IMR-90 (cell line): ENCODE measurements at regions not wholly inside any gene's neighbourhood (a gene's known extent, or its start where the extent isn't known, plus 50 kb on each side); places are given as distances from the start of the nearest gene placed in this dataset.

Source experiments
- ATAC-seq: fragments of 200-7000 bp; cut with Tn5 transposase; 2 replicates; pipeline ENCODE4 v1.9.1; 2020; ENCODE audit warnings: low read depth, mild to moderate bottlenecking, moderate library complexity
- BruUV-seq: library from RNA; stranded (reverse); fragments of 400-500 nt; replicated peaks from 2 replicates; lab custom pipeline; 2021; lab: Mats Ljungman, UMichigan
- CTCF ChIA-PET: fragments of 300-600 bp; formaldehyde crosslinking; extraction: SDS; loops from one replicate; lab custom pipeline; 2021; ENCODE audit warnings: antibody characterized with exemption; lab: Yijun Ruan, JAX
- POLR2A ChIA-PET: fragments of 300-600 bp; sonication (Branson Sonifier 250); formaldehyde crosslinking; loops from one replicate; lab custom pipeline; 2022; ENCODE audit warnings: antibody characterized with exemption; ENCODE audit not compliant: unreplicated experiment; lab: Charles Lee
- DNase-seq: peaks from one replicate; pipeline ENCODE4 v3.0.0; 2013
- H2AFZ ChIP-seq: replicated peaks from 2 replicates; pipeline ENCODE3; 2013; ENCODE audit warnings: low read length, mild to moderate bottlenecking; ENCODE audit not compliant: poor library complexity
- H2AK5ac ChIP-seq: 2 replicates; pipeline ENCODE4 v1.6.1; 2013; ENCODE audit warnings: low read depth, low read length, inconsistent platforms
- H2AK9ac ChIP-seq: replicated peaks from 2 replicates; pipeline ENCODE3; 2013; ENCODE audit warnings: mild to moderate bottlenecking, low read depth, low read length, moderate library complexity; ENCODE audit not compliant: poor library complexity
- H2BK120ac ChIP-seq: 2 replicates; pipeline ENCODE4 v1.6.1; 2013; ENCODE audit warnings: low read depth, low read length, inconsistent platforms
- H2BK15ac ChIP-seq: 3 replicates; pipeline ENCODE4 v1.6.1; 2013; ENCODE audit warnings: low read depth, low read length, inconsistent platforms
- H2BK20ac ChIP-seq: 2 replicates; pipeline ENCODE4 v1.6.1; 2013; ENCODE audit warnings: low read depth, mild to moderate bottlenecking, inconsistent platforms, low read length, moderate library complexity
- H2BK5ac ChIP-seq: 2 replicates; pipeline ENCODE4 v1.6.1; 2013; ENCODE audit warnings: mild to moderate bottlenecking, low read depth, low read length, inconsistent platforms; ENCODE audit not compliant: poor library complexity, severe bottlenecking
- H3K14ac ChIP-seq: replicated peaks from 2 replicates; pipeline ENCODE4 v1.6.1; 2013; ENCODE audit warnings: low read depth, low read length, inconsistent platforms
- H3K18ac ChIP-seq: 2 replicates; pipeline ENCODE4 v1.6.1; 2013; ENCODE audit warnings: low read depth, low read length, control low read depth
- H3K23ac ChIP-seq: 2 replicates; pipeline ENCODE4 v1.6.1; 2013; ENCODE audit warnings: low read depth, low read length, inconsistent platforms
- H3K27ac ChIP-seq: 2 replicates; pipeline ENCODE4 v1.5.1; 2013; ENCODE audit warnings: mild to moderate bottlenecking, control low read depth, low read length; ENCODE audit not compliant: insufficient read depth
- H3K27me3 ChIP-seq: 2 replicates; pipeline ENCODE4 v1.6.1; 2013; ENCODE audit warnings: low read length; ENCODE audit not compliant: control insufficient read depth, insufficient read depth
- H3K36me3 ChIP-seq: 2 replicates; pipeline ENCODE4 v1.6.1; 2013; ENCODE audit warnings: low read length, mixed read lengths; ENCODE audit not compliant: control insufficient read depth, insufficient read depth
- H3K4ac ChIP-seq: 2 replicates; pipeline ENCODE4 v1.6.1; 2013; ENCODE audit warnings: low read depth, low read length, inconsistent platforms
- H3K4me1 ChIP-seq: 2 replicates; pipeline ENCODE4 v1.6.1; 2013; ENCODE audit warnings: low read length, mixed read lengths; ENCODE audit not compliant: control insufficient read depth, insufficient read depth
- H3K4me2 ChIP-seq: 2 replicates; pipeline ENCODE4 v1.6.1; 2013; ENCODE audit warnings: low read depth, mild to moderate bottlenecking, control low read depth, low read length, moderate library complexity
- H3K4me3 ChIP-seq: 2 replicates; pipeline ENCODE4 v1.5.1; 2013; ENCODE audit warnings: low read depth, mild to moderate bottlenecking, control low read depth, low read length, moderate library complexity; ENCODE audit not compliant: insufficient read depth
- H3K56ac ChIP-seq: 2 replicates; pipeline ENCODE4 v1.6.1; 2013; ENCODE audit warnings: low read length, inconsistent platforms; ENCODE audit not compliant: insufficient read depth; ENCODE audit errors: extremely low read depth
- H3K79me1 ChIP-seq, 2 experiments: 2 replicates each; pipeline ENCODE4 v1.6.1; 2013; ENCODE audit warnings: low read length in 2 of 2, inconsistent platforms in 1 of 2, low read depth in 1 of 2
- H3K9ac ChIP-seq: 2 replicates; pipeline ENCODE4 v1.6.1; 2013; ENCODE audit warnings: low read depth, low read length, control low read depth
- H3K9me1 ChIP-seq: 2 replicates; pipeline ENCODE4 v1.6.1; 2013; ENCODE audit warnings: low read length, inconsistent platforms; ENCODE audit not compliant: insufficient read depth
- H3K9me3 ChIP-seq: 2 replicates; pipeline ENCODE4 v1.6.1; 2013; ENCODE audit warnings: low read length; ENCODE audit not compliant: control insufficient read depth, insufficient read depth
- H4K20me1 ChIP-seq: 2 replicates; pipeline ENCODE4 v1.6.1; 2013; ENCODE audit warnings: low read length, inconsistent platforms; ENCODE audit not compliant: insufficient read depth
- H4K5ac ChIP-seq: 2 replicates; pipeline ENCODE4 v1.6.1; 2013; ENCODE audit warnings: mild to moderate bottlenecking, low read depth, low read length, control low read depth
- H4K8ac ChIP-seq, 2 experiments: 2 replicates each; pipeline ENCODE4 v1.6.1; 2013; ENCODE audit warnings: low read depth in 2 of 2, low read length in 2 of 2, control low read depth in 1 of 2, inconsistent platforms in 1 of 2
- H4K91ac ChIP-seq: 2 replicates; pipeline ENCODE4 v1.6.1; 2013; ENCODE audit warnings: low read depth, low read length, inconsistent platforms; ENCODE audit not compliant: insufficient read depth
- BHLHE40 ChIP-seq: fragments of 150-350 bp; IDR thresholded peaks from 2 replicates; pipeline ENCODE4 v1.6.1; 2016; ENCODE audit warnings: mild to moderate bottlenecking, low read depth, low read length
- CEBPB ChIP-seq: IDR thresholded peaks from 2 replicates; pipeline ENCODE4 v1.6.1; 2012; ENCODE audit warnings: low read depth, low read length, improper control_type of control experiment
- CHD1 ChIP-seq: IDR thresholded peaks from 2 replicates; pipeline ENCODE4 v1.6.1; 2012; ENCODE audit warnings: low read depth, low read length, improper control_type of control experiment
- ELK1 ChIP-seq: fragments of 150-350 bp; IDR thresholded peaks from 2 replicates; pipeline ENCODE4 v1.6.1; 2016; ENCODE audit warnings: low read depth, mild to moderate bottlenecking, low read length, moderate library complexity, borderline replicate concordance
- FOS ChIP-seq: fragments of 150-350 bp; IDR thresholded peaks from 2 replicates; pipeline ENCODE4 v1.6.1; 2016; ENCODE audit warnings: low read depth, low read length
- MAFK ChIP-seq: IDR thresholded peaks from 2 replicates; pipeline ENCODE4 v1.6.1; 2012; ENCODE audit warnings: low read depth, low read length, improper control_type of control experiment
- MAZ ChIP-seq: IDR thresholded peaks from 2 replicates; pipeline ENCODE4 v1.6.1; 2012; ENCODE audit warnings: low read depth, mild to moderate bottlenecking, low read length, improper control_type of control experiment, moderate library complexity, borderline replicate concordance
- MXI1 ChIP-seq: IDR thresholded peaks from 2 replicates; pipeline ENCODE4 v1.6.1; 2012; ENCODE audit warnings: low read depth, mild to moderate bottlenecking, low read length, moderate library complexity, borderline replicate concordance
- NFE2L2 ChIP-seq: fragments of 150-350 bp; IDR thresholded peaks from 2 replicates; pipeline ENCODE4 v1.6.1; 2016; ENCODE audit warnings: low read depth, mild to moderate bottlenecking, low read length
- POLR2A ChIP-seq: IDR thresholded peaks from 2 replicates; pipeline ENCODE4 v1.6.1; 2012; ENCODE audit warnings: mild to moderate bottlenecking, low read depth, low read length
- RAD21 ChIP-seq: IDR thresholded peaks from 2 replicates; pipeline ENCODE4 v1.6.1; 2012; ENCODE audit warnings: low read length, improper control_type of control experiment
- RCOR1 ChIP-seq: IDR thresholded peaks from 2 replicates; pipeline ENCODE4 v1.6.1; 2012; ENCODE audit warnings: mild to moderate bottlenecking, low read length, improper control_type of control experiment; ENCODE audit not compliant: insufficient replicate concordance
- RFX5 ChIP-seq: IDR thresholded peaks from 2 replicates; pipeline ENCODE4 v1.8.0; 2012; ENCODE audit warnings: low read depth, mild to moderate bottlenecking, low read length, moderate library complexity
- SMC3 ChIP-seq: fragments of 150-350 bp; IDR thresholded peaks from 2 replicates; pipeline ENCODE4 v1.6.1; 2016; ENCODE audit warnings: low read depth, mild to moderate bottlenecking, antibody characterized with exemption, low read length, moderate library complexity
- WGBS, 2 experiments: methylation state at CpG; one replicate each; pipeline versions ENCODE4 v1.1.5 to v1.1.7; 2013; ENCODE audit warnings: missing lambda C conversion rate in 2 of 2; ENCODE audit not compliant: insufficient read length in 1 of 2; ENCODE audit errors: extremely low coverage in 2 of 2; 5-methylcytosine and 5-hydroxymethylcytosine counted together
- dilution Hi-C: fragments of 300-500 bp; cut with HindIII; formaldehyde crosslinking; loops from one replicate; pipeline ENCODE4 v1.14.3; 2018; ENCODE audit warnings: low sequenced_read_pairs; ENCODE audit not compliant: unreplicated experiment
- in situ Hi-C: fragments of 300-500 bp; cut with MboI; formaldehyde crosslinking; loops from 3 replicates; pipeline ENCODE4 v1.14.3; 2019; ENCODE audit warnings: low sequenced_read_pairs, inconsistent platforms, mixed read lengths
- intact Hi-C: fragments of 100-400 bp; cut with micrococcal nuclease; formaldehyde crosslinking; loops from 2 replicates; pipeline ENCODE4 v1.10.0; 2022
- TF ChIP-seq, protein P1 (sequence below): fragments of 150-350 bp; IDR thresholded peaks from 2 replicates; pipeline ENCODE4 v1.6.1; 2017; ENCODE audit warnings: mild to moderate bottlenecking, antibody characterized with exemption, low read length, low read depth
- TF ChIP-seq, protein P2 (sequence below): conservative IDR thresholded peaks from 2 replicates; pipeline ENCODE4 v1.5.1; 2012; ENCODE audit warnings: mild to moderate bottlenecking, low read depth, low read length, improper control_type of control experiment

DNA sequence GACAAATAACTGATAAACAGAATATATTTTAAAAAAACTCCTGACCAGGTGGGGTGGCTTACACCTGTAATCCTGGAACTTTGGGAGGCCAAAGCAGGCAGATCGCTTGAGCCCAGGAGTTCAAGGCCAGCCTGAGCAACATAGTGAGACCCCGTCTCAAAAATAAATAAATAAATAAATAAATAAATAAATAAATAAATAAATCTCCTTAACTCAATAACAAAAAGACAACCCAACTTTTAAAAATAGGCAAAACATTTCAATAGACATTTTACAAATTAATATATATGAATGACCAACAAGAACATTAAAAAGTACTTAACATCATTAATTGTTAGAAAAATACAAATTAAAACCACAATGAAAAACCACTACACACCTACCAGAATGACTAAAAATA lies 56.2 kb upstream of the CAPRIN2 start:
- no peak overlapping the region for H2BK120ac ChIP-seq
- H3K23ac ChIP-seq, result no peak overlapping the region
- in situ Hi-C loops, result loop anchor here (25.0 kb wide), 2 partner anchors 499 to 1299 kb away; no protein-coding TSS in a partner anchor
- H3K4ac ChIP-seq, result no peak overlapping the region
- H3K18ac ChIP-seq, result no peak overlapping the region
- WGBS, 2 experiments, result no CpG with 5 or more reads among the region's 2 CpGs
- no peak overlapping the region for H4K8ac ChIP-seq
- dilution Hi-C loops, result no loop called here
- no peak overlapping the region for H3K4me3 ChIP-seq
- H3K9me3 ChIP-seq, result no peaks in the 10 kb centered on the region
- H3K27ac ChIP-seq, result no peak overlapping the region
- H3K56ac ChIP-seq, result no peak overlapping the region
- peaks cover 5% of the 10 kb centered on the region; the same call in 1 of the 2 replicates for H3K4me1 ChIP-seq
- H3K14ac ChIP-seq, result no peak overlapping the region
- H4K91ac ChIP-seq, result no peak overlapping the region
- CTCF ChIA-PET, result interaction anchor here (0.6 kb wide), 1 partner anchor 1104 kb away, joined by 3 read pairs; no protein-coding TSS in a partner anchor
- H4K5ac ChIP-seq, result no peak overlapping the region
- H2BK15ac ChIP-seq, result no peak overlapping the region
- H2BK20ac ChIP-seq, result no peak overlapping the region
- no peak overlapping the region for H2AFZ ChIP-seq
- H3K9ac ChIP-seq, result no peak overlapping the region
- POLR2A ChIA-PET, result no interaction called here
- H3K4me2 ChIP-seq, result no peak overlapping the region
- no peaks in the 10 kb centered on the region for H3K36me3 ChIP-seq
- H2AK5ac ChIP-seq, result no peak overlapping the region
- H2AK9ac ChIP-seq, result no peak overlapping the region
- no peak overlapping the region for H2BK5ac ChIP-seq
- ATAC-seq (no peak), DNase-seq (no peak)
- H3K27me3 ChIP-seq, result no peaks in the 10 kb centered on the region
- H4K20me1 ChIP-seq, result no peaks in the 10 kb centered on the region
- no peaks in the 10 kb centered on the region for H3K9me1 ChIP-seq
- H3K79me1 ChIP-seq, result no peaks in the 10 kb centered on the region
- TF ChIP-seq, protein P1, sequence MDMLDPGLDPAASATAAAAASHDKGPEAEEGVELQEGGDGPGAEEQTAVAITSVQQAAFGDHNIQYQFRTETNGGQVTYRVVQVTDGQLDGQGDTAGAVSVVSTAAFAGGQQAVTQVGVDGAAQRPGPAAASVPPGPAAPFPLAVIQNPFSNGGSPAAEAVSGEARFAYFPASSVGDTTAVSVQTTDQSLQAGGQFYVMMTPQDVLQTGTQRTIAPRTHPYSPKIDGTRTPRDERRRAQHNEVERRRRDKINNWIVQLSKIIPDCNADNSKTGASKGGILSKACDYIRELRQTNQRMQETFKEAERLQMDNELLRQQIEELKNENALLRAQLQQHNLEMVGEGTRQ, result no peak
- TF ChIP-seq, protein P2, sequence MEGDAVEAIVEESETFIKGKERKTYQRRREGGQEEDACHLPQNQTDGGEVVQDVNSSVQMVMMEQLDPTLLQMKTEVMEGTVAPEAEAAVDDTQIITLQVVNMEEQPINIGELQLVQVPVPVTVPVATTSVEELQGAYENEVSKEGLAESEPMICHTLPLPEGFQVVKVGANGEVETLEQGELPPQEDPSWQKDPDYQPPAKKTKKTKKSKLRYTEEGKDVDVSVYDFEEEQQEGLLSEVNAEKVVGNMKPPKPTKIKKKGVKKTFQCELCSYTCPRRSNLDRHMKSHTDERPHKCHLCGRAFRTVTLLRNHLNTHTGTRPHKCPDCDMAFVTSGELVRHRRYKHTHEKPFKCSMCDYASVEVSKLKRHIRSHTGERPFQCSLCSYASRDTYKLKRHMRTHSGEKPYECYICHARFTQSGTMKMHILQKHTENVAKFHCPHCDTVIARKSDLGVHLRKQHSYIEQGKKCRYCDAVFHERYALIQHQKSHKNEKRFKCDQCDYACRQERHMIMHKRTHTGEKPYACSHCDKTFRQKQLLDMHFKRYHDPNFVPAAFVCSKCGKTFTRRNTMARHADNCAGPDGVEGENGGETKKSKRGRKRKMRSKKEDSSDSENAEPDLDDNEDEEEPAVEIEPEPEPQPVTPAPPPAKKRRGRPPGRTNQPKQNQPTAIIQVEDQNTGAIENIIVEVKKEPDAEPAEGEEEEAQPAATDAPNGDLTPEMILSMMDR, result no peak
- TF ChIP-seq CEBPB (no peak), RFX5 (no peak), MXI1 (no peak), SMC3 (no peak), CHD1 (no peak), POLR2A (no peak), MAZ (no peak), FOS (no peak), BHLHE40 (no peak), NFE2L2 (no peak), ELK1 (no peak), RCOR1 (no peak), RAD21 (no peak), MAFK (no peak)
- no TSS peak for BruUV-seq
- intact Hi-C loops, result no loop called here
